Stimulated activated effector memory CD8-positive, alpha-beta T cell treated with anti-CD3 and anti-CD28 coated beads, Interleukin-12 subunit alpha, Interleukin-12 subunit beta, amount 100 ng/mL, for 72 hours (primary cell): ENCODE measurements at regions not wholly inside any gene's neighbourhood (a gene's known extent, or its start where the extent isn't known, plus 50 kb on each side); places are given as distances from the start of the nearest gene placed in this dataset.

Source experiments
- ATAC-seq: fragments of 150-1000 bp; cut with Tn5 transposase; 2 replicates; pipeline ENCODE4 v1.10.0; 2021
- DNase-seq, 2 donors: peaks; one replicate each; pipeline ENCODE4 v3.0.0; 2021 to 2022; ENCODE audit warnings: low spot score in 2 of 2
- H3K27ac Mint-ChIP-seq: one replicate; pipeline ENCODE4 v1.8.0; 2022; ENCODE audit warnings: mild to moderate bottlenecking, mixed read lengths
- H3K36me3 Mint-ChIP-seq: one replicate; pipeline ENCODE4 v1.8.0; 2022; ENCODE audit warnings: mild to moderate bottlenecking, mixed read lengths
- H3K4me1 Mint-ChIP-seq: one replicate; pipeline ENCODE4 v1.8.0; 2022; ENCODE audit warnings: mixed read lengths
- H3K4me3 Mint-ChIP-seq: one replicate; pipeline ENCODE4 v1.8.0; 2022; ENCODE audit warnings: mild to moderate bottlenecking, mixed read lengths
- H3K9me3 Mint-ChIP-seq: one replicate; pipeline ENCODE4 v1.8.0; 2022; ENCODE audit warnings: mixed read lengths

DNA sequence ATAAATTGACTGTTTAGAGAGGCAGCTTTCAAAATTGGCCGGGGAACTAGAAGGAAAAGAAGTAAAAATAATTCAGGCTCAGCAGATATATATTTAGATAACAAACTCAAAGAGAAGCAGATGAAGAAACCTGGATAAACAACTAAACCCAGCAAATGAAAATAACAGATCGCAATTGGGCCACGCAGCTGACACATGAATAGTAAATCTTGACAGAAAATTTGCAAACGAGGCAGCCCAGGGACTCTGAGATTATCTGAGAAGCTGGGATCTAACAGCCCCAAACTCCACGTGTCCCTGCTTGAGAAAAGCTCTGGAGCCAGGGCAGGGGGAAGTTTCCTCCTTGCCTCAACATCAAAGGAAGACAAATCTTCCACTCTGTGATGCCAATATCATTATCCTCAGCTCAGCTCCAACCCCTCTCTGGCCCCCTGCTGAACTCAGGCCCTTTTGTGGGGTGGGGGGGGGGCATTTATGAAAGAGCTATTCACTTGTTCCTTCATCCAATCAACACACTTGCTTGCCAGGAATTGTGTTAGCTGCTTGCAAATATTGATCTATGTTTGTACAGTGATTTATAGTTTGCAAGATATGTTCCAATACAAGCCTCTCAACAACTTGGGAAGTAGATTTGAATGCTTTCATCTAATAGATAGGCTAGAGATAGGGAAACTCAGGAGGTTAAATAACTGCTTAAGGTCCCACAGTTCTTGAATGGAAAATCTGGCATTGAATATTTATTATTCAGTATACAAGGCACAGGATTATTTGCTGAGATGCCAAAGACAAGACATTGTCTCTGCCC, 72.5 kb upstream of the C11orf87 start:
- Mint-ChIP-seq H3K9me3 (peaks cover 17% of the 10 kb centered on the region), H3K4me1 (no peaks in the 10 kb centered on the region), H3K27ac (no peak overlapping the region), H3K36me3 (no peaks in the 10 kb centered on the region), H3K4me3 (no peak overlapping the region)
- DNase-seq (no peak), ATAC-seq (no peak)

DNA sequence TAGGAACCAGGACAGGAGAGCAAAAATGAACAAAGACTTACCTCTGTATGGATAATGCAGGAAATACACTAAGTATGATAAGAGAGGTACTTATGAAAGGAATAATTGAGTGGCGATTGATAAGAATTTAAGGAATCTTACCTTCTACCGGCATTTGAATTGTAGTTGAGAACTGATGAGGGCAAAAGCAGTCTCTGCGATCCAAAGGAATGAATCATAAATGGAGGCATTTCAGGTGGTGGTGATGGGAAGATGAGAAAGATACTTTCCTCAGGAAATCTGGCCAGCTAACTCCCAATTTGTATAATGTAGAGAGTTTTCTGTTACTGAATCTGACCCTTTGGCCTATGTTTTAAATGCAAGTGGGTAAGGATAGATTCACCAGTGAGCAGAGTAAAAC, 71.9 kb upstream of the C11orf87 start:
- Mint-ChIP-seq H3K9me3 (peaks cover 15% of the 10 kb centered on the region), H3K36me3 (no peaks in the 10 kb centered on the region), H3K4me3 (no peak overlapping the region), H3K4me1 (no peaks in the 10 kb centered on the region), H3K27ac (no peak overlapping the region)
- DNase-seq (no peak), ATAC-seq (no peak)

DNA sequence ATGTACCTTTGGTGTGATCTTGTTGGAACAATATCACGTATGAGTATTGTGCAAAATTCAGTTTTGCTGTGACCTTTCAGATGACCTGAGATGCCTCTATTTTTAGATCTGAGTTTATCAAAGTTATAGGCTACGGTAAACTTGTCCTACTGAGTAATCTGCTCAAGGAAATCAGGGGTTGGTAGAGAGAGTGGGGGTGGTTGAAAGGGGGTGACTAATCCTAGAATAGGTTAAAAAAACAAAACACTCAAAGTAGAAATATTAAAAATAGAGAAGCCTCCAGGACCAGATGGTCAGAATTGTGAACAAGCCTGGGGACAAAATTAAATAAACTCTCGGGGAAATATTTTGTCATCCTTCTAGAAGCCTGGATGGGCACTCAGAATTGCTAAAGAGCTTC, 59.9 kb upstream of the C11orf87 start:
- no peak for DNase-seq
- H3K9me3 Mint-ChIP-seq, result no peaks in the 10 kb centered on the region
- no peak overlapping the region for H3K27ac Mint-ChIP-seq

DNA sequence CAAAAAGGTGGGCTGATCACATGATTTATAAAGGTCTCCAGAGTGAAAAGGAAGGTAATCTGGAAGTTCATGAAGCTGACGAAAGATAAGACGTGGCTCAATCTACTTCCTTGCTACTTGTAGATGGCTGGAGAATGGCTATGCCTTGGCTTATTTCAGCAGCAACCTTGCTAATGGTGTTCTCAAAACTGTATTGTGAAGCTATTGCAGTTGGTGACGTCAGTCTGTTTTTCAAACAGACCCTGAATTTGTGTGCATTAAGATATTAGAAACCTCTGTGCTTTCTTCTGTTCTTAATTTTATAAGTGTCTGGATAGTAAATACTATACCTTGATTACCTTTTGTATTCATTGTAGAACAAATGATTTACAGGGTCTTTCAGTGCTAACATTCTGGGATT, 58.3 kb upstream of the C11orf87 start:
- ATAC-seq (no peak), DNase-seq (no peak)
- no peak overlapping the region for H3K27ac Mint-ChIP-seq
- H3K4me3 Mint-ChIP-seq, result no peak overlapping the region
- no peaks in the 10 kb centered on the region for H3K4me1 Mint-ChIP-seq
- H3K36me3 Mint-ChIP-seq, result no peaks in the 10 kb centered on the region
- peaks cover 1% of the 10 kb centered on the region for H3K9me3 Mint-ChIP-seq

More for the DNA sequence above, 59.9 kb upstream of the C11orf87 start:
- H3K4me1 Mint-ChIP-seq, result no peaks in the 10 kb centered on the region
- H3K4me3 Mint-ChIP-seq, result no peak overlapping the region
- H3K36me3 Mint-ChIP-seq, result no peaks in the 10 kb centered on the region
- no peak for ATAC-seq

DNA sequence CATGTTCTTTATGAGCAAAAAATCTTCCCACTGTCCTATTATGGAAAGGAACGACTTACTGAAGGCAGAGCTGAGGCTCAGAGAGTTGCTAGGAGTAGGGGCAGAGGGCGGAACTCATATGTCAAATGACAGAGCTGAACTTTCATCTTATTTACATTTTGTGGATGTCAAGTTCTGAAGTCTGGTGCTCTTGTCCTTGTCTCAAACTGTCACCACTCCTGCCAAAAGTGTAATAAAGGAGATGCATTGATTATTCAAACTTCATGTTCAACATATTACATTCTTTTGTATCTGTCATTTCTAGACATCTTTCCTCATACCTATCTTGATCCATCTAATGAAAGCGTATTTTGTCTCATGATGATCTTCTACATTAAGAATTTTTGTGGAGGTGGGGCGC, 57.1 kb upstream of the C11orf87 start:
- no peaks in the 10 kb centered on the region for H3K36me3 Mint-ChIP-seq
- H3K27ac Mint-ChIP-seq, result no peak overlapping the region
- H3K9me3 Mint-ChIP-seq, result peaks cover 2% of the 10 kb centered on the region
- no peaks in the 10 kb centered on the region for H3K4me1 Mint-ChIP-seq
- no peak overlapping the region for H3K4me3 Mint-ChIP-seq
- no peak for DNase-seq
- ATAC-seq, result no peak

DNA sequence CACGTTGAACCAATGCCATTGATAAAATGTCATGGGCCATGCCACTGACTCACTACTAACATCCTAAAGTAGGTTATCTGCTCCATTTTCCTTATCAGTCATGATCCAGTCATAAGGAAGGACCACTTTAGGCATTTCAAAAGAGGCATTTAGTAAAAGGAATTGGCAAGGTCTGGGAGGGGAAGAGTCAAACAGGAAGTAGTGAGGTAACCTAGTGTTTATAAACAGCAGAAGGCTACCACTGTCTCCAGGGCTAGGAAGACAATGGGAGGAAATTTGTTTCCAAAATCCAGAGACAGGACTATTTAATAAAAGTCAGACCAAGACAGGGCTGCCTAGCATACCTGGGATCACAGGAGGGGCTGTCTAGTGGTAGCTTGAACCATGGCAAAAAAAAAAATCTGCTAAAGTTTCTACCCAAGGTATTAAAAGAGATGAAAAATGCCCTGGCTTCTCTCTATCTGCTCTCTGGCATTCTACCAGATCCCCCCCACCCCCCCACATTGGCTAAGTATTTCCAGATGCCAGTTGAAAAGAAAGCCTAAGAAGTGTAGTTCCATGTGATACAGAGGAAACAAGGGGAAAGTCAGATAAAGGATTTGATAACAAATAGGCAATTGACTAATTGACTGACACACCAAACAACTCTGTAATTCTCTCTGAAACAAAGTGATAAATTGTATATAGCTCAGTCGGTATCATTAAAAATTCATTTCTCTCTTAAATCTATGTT, 50.4 kb upstream of the C11orf87 start:
- no peak for DNase-seq
- Mint-ChIP-seq H3K27ac (no peak overlapping the region), H3K36me3 (no peaks in the 10 kb centered on the region), H3K4me1 (no peaks in the 10 kb centered on the region), H3K4me3 (no peak overlapping the region), H3K9me3 (peaks cover 7% of the 10 kb centered on the region)
- no peak for ATAC-seq
